Activated naive CD8-positive, alpha-beta T cell treated with anti-CD3 and anti-CD28 coated beads for 36 hours (primary cell): ENCODE measurements at regions not wholly inside any gene's neighbourhood (a gene's known extent, or its start where the extent isn't known, plus 50 kb on each side); places are given as distances from the start of the nearest gene placed in this dataset.
"Not testable (repeated sequence)": the region's sequence is repeated elsewhere in the genome, so short reads cannot be mapped to it uniquely, and the experiment has no call there.

Source experiments
- DNase-seq: peaks from one replicate; pipeline ENCODE4 v3.0.0; 2021
- H3K27ac Mint-ChIP-seq: one replicate; pipeline ENCODE4 v1.8.0; 2022; ENCODE audit warnings: mild to moderate bottlenecking, moderate library complexity, mixed read lengths
- H3K27me3 Mint-ChIP-seq: one replicate; pipeline ENCODE4 v1.8.0; 2022; ENCODE audit warnings: mild to moderate bottlenecking, mixed read lengths
- H3K36me3 Mint-ChIP-seq: one replicate; pipeline ENCODE4 v1.8.0; 2021; ENCODE audit warnings: mild to moderate bottlenecking, mixed read lengths
- H3K4me1 Mint-ChIP-seq: one replicate; pipeline ENCODE4 v1.8.0; 2021; ENCODE audit warnings: mixed read lengths
- H3K4me3 Mint-ChIP-seq: one replicate; pipeline ENCODE4 v1.8.0; 2022; ENCODE audit warnings: mild to moderate bottlenecking, moderate library complexity, mixed read lengths
- H3K9me3 Mint-ChIP-seq: one replicate; pipeline ENCODE4 v1.8.0; 2022; ENCODE audit warnings: mixed read lengths

- not testable (repeated sequence) for H3K9me3 Mint-ChIP-seq, H3K4me1 Mint-ChIP-seq, H3K27ac Mint-ChIP-seq, DNase-seq, H3K27me3 Mint-ChIP-seq, H3K36me3 Mint-ChIP-seq, H3K4me3 Mint-ChIP-seq
Observed at GRCh38 chr12:131278451-131279115, 324.9 kb downstream of the ADGRD1 start.

- no peak overlapping the region for H3K27ac Mint-ChIP-seq
- no peaks in the 10 kb centered on the region for H3K9me3 Mint-ChIP-seq
- DNase-seq = no peak
- no peaks in the 10 kb centered on the region for H3K36me3 Mint-ChIP-seq
- H3K4me1 Mint-ChIP-seq = no peaks in the 10 kb centered on the region
- no peak overlapping the region for H3K4me3 Mint-ChIP-seq
- no peaks in the 10 kb centered on the region for H3K27me3 Mint-ChIP-seq
Observed at GRCh38 chr12:131279281-131279921, 325.7 kb downstream of the ADGRD1 start.

GRCh38 chr12:131280426-131280825 is 326.7 kb downstream of the ADGRD1 start:
- Mint-ChIP-seq H3K36me3 (no peaks in the 10 kb centered on the region), H3K9me3 (no peaks in the 10 kb centered on the region), H3K27ac (no peak overlapping the region), H3K4me3 (no peak overlapping the region), H3K4me1 (no peaks in the 10 kb centered on the region), H3K27me3 (no peaks in the 10 kb centered on the region)
- DNase-seq = no peak

GRCh38 chr12:131281016-131281415 is 327.3 kb downstream of the ADGRD1 start:
- H3K36me3 Mint-ChIP-seq = no peaks in the 10 kb centered on the region
- H3K4me1 Mint-ChIP-seq = no peaks in the 10 kb centered on the region
- no peak overlapping the region for H3K4me3 Mint-ChIP-seq
- DNase-seq = no peak
- H3K9me3 Mint-ChIP-seq = no peaks in the 10 kb centered on the region
- no peak overlapping the region for H3K27ac Mint-ChIP-seq
- H3K27me3 Mint-ChIP-seq = no peaks in the 10 kb centered on the region

GRCh38 chr12:131282292-131283080 is 328.8 kb downstream of the ADGRD1 start:
- H3K36me3 Mint-ChIP-seq = no peaks in the 10 kb centered on the region
- no peak overlapping the region for H3K27ac Mint-ChIP-seq
- no peak overlapping the region for H3K4me3 Mint-ChIP-seq
- no peaks in the 10 kb centered on the region for H3K9me3 Mint-ChIP-seq
- H3K4me1 Mint-ChIP-seq = no peaks in the 10 kb centered on the region
- no peak for DNase-seq
- no peaks in the 10 kb centered on the region for H3K27me3 Mint-ChIP-seq

- Mint-ChIP-seq H3K4me3 (no peak overlapping the region), H3K27ac (no peak overlapping the region), H3K27me3 (no peaks in the 10 kb centered on the region), H3K36me3 (no peaks in the 10 kb centered on the region), H3K4me1 (no peaks in the 10 kb centered on the region), H3K9me3 (no peaks in the 10 kb centered on the region)
- DNase-seq = no peak
Observed at GRCh38 chr12:131283191-131283861, 329.6 kb downstream of the ADGRD1 start.

GRCh38 chr12:131283862-131284825 is 330.4 kb downstream of the ADGRD1 start:
- not testable (repeated sequence) for H3K27ac Mint-ChIP-seq, H3K4me3 Mint-ChIP-seq, H3K9me3 Mint-ChIP-seq, H3K27me3 Mint-ChIP-seq, H3K4me1 Mint-ChIP-seq, DNase-seq, H3K36me3 Mint-ChIP-seq

- H3K4me3 Mint-ChIP-seq, H3K36me3 Mint-ChIP-seq, DNase-seq, H3K4me1 Mint-ChIP-seq, H3K27me3 Mint-ChIP-seq, H3K27ac Mint-ChIP-seq, H3K9me3 Mint-ChIP-seq: not testable (repeated sequence)
Observed at GRCh38 chr12:131284954-131285904, 331.5 kb downstream of the ADGRD1 start.

- not testable (repeated sequence) for H3K4me1 Mint-ChIP-seq, H3K27me3 Mint-ChIP-seq
Observed at GRCh38 chr12:131285905-131286295, 332.2 kb downstream of the ADGRD1 start.

GRCh38 chr12:131286301-131286700 is 332.6 kb downstream of the ADGRD1 start:
- H3K4me3 Mint-ChIP-seq, DNase-seq, H3K4me1 Mint-ChIP-seq, H3K27me3 Mint-ChIP-seq, H3K36me3 Mint-ChIP-seq, H3K9me3 Mint-ChIP-seq, H3K27ac Mint-ChIP-seq: not testable (repeated sequence)

More at GRCh38 chr12:131285905-131286295, 332.2 kb downstream of the ADGRD1 start:
- DNase-seq, H3K9me3 Mint-ChIP-seq, H3K36me3 Mint-ChIP-seq, H3K27ac Mint-ChIP-seq, H3K4me3 Mint-ChIP-seq: not testable (repeated sequence)

- no peaks in the 10 kb centered on the region for H3K4me1 Mint-ChIP-seq
- no peak for DNase-seq
Observed at GRCh38 chr12:131287015-131287937, 333.6 kb downstream of the ADGRD1 start.

GRCh38 chr12:131287938-131288764 is 334.4 kb downstream of the ADGRD1 start:
- Mint-ChIP-seq H3K4me3 (no peak overlapping the region), H3K4me1 (no peaks in the 10 kb centered on the region), H3K27me3 (no peaks in the 10 kb centered on the region), H3K9me3 (no peaks in the 10 kb centered on the region), H3K36me3 (no peaks in the 10 kb centered on the region), H3K27ac (no peak overlapping the region)
- no peak for DNase-seq

More at GRCh38 chr12:131287015-131287937, 333.6 kb downstream of the ADGRD1 start:
- Mint-ChIP-seq H3K9me3 (no peaks in the 10 kb centered on the region), H3K4me3 (no peak overlapping the region), H3K36me3 (no peaks in the 10 kb centered on the region), H3K27ac (no peak overlapping the region), H3K27me3 (no peaks in the 10 kb centered on the region)
